HK-2 (cell line): ENCODE measurements at regions not wholly inside any gene's neighbourhood (a gene's known extent, or its start where the extent isn't known, plus 50 kb on each side); places are given as distances from the start of the nearest gene placed in this dataset.

Experiments
- DNase-seq: peaks from one replicate; pipeline ENCODE4 v3.0.0-alpha.2; 2018; ENCODE audit not compliant: unreplicated experiment

DNA sequence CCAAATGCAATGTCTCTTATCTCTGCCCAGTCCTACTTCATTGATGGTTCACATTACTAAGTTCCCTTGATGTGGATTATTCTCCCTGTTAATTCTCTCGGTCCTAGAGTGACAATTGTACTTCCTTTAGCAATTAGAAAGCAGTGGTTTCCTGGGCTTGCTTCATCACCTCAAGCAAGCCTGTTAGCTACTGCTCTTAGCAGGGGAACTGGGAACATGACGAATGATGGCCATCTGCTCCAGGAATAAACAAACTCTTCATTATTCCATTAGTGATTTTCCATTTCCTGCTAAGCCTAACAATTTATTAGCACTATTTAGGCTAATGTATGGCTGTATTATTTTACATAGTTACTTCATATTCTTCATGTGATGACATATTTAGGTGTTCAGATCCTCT, 331.8 kb downstream of the MTX2 start:
- DNase-seq, result no peak

DNA sequence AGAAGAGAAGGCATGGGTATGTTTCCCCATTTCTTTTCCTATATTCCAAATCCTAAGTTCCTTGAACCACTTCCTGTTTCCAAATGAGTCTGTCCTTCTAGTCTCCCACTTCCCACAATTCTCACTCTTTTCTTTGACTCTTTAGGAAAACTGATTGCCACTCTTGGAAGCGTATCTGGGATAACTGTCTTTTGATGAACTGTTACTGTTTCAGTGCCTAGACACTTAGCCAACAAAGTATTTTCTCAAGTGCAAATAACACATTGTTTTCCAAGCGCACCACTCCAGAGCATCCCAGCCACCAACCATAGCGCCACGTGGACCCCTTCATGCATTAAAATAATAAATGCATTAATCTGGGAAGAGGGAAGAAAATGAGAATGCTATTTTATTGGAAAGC, 342.8 kb downstream of the MTX2 start:
- DNase-seq, result no peak

DNA sequence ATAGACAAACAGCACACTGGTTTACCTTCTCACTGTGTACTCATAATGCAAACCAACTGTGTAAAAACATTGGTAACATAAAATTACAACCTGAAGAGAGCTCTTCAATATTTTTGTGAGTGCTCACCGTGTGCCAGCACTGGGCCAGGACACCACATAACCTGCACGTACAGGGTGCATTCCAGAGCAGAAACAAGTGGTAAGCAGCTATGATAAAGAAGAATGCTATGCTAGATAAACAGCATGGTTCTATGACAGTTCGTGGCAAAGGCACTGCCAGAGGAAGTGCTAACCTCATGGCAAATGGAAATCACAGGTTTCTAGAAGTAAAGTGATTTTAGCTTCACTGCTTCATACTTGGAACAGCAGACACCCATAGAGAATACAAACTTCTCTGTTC, 343.5 kb downstream of the MTX2 start:
- DNase-seq, result peak; percentile 31

DNA sequence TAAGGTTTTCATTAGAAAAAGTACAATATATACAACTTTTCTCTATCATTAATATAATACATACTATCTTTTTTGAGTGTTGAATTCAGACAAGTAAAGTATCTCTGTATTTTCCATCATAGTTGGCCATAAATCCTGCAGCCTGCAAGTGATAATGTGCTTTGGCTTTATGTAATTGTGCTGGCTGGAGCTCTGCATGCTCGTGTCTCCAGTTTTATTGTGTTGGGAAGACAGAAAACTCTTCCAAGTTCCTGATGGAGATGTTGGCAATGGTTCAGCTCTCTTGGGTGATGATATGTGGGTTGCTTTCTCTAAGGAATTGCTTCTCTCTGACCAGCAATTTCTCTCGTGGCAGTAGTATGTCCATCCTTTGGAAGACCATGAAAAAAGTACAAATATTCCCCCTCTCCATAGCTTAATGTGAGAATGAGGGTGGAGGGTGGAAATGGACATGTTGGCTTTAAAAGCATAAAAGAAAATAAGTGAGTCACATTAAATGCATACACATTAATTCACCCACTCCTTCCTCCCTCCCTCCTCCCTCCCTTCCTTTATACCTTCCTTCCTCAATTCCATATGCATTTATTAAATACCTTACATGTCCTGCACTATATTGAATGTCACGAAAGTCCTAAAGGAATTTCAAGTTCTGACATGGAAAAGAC, 344.2 kb downstream of the MTX2 start:
- no peak for DNase-seq

DNA sequence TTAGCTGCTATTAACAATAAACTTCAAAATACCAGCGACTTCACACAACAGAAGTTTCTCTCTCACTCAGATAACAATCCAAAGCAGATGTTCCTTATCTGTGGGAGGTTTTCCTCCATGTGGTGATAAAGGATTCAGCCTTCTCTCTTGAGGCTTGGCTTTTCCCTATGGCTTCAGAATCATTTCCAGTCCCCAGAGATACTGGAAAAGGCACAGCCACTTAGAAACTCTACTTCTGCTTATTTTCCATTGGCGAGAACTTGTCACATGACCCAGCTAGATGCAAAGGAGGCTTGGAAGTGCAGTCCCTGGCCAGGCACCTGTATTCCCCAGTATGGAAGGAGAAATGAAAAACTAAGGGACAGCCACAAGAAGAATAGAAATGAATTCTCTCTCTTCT, 344.8 kb downstream of the MTX2 start:
- no peak for DNase-seq

DNA sequence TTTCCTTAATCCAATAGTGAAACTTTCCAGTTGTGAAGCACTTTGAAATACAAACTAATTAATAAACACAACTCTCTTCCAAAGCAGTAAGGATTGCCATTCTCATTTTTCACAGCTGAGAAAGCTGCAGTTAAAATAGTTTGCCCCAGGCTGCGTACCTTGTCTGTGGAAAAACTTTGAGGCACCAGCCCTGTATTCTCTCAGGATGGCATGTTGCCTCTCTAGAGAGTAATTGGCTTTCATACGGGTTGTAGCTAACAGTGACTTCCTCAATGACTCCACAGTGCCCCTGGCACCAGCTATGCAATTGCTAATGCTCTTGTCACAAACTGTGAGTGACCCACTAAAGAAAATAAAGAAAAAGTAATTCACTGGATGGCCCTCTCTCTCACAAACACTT, 345.7 kb downstream of the MTX2 start:
- no peak for DNase-seq

DNA sequence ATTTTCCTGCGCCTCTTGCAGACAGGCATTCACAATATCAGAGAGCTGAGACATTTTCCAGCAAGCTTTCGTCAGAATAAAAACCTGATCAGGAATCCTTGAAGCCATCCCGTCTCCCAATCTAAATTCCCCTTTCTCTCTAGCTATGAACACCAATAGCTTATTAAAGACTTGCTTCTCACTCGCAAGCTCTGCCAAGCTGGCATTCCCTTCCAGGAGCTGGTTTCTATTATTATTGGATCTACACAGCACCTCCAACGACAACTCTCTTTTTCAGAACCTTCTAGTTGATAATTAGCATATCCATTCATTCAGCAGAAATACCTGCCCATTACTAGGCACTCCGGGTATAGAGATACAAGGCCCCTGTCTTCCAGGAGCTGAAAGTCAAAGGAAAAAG, 350.3 kb downstream of the MTX2 start:
- no peak for DNase-seq

DNA sequence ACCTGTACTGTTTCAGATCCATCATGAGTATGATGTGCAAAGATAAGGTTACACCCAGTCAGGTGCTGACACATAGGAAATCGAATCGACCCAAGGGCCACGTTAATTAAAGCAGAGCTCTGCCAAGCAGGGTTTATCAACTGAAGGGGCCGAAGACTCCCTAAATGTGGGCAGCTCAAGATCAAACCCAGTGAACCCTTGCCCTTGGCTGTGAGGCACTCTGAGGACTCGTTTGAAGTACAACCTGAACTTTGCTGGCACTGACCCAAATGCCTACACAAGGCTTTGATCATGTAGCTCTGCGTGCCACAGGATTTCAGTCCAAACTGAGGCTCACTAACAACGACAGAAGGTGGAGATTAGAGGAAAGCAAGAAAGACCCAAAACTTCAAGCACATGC, 352.1 kb downstream of the MTX2 start:
- no peak for DNase-seq

DNA sequence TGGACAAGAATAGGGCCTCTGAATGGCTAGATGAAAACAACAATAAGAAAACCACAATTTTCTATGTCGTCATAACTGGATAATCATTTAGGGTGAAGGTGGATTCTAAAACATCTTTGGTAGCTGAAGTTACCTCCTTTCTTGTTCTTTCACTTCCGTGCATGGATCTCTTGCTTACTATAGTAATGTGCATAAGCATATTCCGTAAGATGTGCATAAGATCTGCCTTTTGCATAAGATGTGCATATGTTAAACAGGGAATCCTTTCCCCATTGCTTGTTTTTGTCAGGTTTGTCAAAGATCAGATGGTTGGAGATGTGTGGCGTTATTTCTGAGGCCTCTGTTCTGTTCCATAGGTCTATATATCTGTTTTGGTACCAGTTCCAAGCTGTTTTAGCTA, 353.6 kb downstream of the MTX2 start:
- DNase-seq, result no peak

DNA sequence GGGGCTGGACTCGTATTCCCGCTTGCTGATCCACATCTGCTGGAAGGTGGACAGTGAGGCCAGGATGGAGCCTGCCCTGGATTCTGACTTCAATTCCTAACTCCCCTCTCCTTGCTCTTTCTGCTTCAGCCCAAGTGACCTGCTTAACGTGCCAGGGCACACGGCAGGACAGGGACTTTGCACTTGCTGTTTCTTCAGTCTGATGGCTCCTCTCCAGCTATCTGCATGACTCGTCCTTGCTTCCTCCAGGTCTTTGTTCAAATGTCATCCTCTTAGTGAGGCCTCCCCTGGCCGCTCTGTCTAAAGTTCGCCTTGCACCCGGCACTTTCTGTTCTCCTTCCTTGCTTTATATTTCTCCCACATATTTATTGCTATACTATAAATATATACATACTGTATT, 357.6 kb downstream of the MTX2 start:
- no peak for DNase-seq

DNA sequence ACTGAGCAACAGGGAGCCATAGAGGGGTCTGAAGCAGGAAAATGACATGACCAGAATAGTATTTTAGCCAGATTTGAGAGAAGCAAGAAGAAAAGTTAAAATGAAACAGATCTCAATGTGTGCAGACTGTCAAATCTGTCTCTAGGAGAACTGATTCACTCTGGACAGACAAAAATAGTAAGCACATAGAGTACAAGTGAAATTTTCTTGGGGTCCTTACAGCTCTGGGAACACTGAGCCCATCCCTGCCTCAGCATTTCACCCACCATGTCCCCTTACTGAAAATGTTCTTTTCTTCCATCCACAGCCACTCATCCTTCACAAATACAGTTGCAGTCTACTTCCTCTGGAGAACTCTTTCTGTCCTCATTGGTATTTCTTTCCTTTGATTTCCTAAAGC, 359.2 kb downstream of the MTX2 start:
- no peak for DNase-seq

DNA sequence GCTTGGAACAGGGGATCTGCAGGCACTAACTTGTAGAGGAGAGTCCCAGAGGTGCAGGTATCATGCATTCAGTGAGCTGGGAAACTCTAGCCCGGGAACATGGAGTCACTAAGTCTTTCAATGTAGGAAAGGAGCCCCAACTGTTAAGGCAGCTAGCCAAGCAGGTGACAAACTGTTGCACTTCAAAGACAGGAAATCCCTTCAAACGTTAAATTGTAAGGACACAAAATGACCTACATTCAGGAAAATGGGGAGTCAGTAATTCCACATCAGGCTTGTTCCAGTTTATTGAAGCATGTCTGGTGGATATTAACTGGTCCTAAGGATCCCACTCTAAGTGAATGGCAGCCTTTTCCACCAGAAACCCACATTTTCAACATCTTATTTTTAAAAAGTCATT, 364.5 kb downstream of the MTX2 start:
- no peak for DNase-seq

DNA sequence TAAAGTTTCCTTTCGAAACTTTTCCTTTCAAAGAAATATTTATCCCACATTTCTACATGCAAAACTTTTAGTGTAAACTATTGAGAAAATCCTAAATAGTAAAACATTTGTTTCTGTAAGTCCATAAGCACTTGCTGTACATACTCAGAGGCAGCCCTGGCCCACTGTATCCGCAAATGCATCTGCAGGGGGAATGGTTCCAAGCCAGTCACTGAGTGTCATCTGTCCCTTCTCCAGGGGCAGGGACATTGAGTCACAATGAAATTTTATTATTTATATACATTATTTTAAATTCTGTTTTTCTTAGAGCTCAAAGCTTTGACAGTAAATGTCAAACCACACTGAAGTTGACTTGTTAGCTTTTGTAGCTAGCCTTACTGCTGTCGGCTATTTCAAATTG, 367.2 kb downstream of the MTX2 start:
- no peak for DNase-seq

DNA sequence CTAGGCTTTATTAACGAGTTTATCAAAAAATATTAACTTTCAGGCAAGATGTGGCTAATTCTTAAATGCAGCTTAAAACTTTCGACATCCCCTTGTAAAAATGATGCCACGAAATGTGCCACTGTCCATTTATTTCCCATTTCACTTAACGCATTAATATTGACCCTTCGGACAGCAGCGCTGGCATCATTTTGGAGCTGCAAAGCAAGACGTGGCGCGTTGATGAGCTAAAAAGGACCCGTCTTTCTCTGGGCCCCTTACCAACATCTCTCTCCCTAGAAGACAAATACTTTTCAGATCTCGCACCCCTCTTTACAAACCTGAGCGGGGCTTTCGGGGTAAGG, 367.9 kb downstream of the MTX2 start:
- no peak for DNase-seq

DNA sequence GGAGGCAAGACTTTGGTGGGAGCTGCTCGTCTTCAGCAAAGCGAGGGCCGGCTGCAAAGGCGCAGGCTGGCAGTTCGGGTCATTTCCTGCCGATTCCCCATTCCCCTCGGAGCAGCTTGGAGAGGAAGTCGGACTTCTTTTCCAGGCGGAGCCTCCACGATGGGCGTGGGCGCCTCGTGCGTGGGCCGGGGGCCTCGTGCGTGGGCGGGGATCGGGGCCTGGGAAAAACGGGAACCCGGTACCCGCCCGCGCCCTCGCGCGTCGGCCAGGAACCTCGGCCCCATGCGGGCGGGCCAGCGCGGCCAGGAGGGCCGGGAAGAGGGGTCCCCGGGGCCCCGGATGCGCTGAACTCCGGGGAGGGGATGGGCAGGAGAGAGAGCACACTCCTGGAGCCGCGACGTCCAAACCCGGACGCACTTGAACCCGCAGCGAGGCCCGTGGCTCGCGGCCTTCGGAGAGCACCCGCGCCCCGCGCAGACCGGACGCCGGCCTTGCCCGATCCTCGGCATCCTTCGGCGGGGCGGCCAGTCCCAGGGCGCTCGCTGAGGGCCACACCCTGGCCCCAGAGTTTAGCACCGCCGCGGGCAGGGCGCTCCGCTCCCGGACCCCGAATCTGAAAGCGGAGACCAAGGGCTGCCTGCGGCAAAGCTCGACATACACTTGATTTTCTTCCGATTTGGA, 368.4 kb downstream of the MTX2 start:
- DNase-seq, result peak; percentile 77

DNA sequence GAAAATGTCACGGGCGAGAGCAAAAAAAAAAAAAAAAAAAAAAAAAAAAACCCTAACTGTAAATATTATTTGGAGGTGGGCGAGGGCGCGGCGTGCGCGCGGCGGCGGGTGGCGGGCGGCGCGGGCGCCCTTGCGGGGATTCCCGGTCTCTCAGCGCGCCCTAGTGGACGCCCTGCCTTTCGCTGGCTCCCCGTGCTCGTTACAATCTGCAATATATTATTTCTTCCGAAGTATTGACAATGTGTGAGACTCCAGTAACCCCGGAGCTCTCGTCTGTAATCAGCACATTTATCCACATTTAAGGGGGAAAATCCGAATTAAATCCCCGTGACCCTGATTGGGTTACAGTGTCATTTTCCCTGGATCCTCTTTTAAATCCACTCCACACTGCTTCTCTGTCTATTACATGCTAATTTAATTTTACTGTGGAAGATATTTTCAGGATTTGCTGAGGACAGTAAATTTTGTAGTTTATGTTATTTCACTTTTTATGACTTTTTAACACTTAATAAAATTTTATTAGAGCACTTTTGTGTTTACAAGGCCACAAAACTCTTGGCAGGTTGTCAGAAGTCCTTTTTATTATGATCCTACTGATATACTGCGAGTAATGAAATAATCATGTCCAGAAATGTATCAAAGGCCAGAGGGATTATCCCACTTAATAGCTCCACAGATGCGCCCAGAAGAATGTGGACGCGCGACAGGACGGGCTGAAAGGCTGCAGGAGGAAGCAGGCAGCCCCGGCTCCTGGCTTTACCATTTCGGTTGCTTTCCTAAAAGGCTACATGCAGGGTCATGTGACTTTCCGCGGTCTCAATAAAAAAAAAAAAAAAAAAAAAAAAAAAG, 369.1 kb downstream of the MTX2 start:
- peak; percentile 73 for DNase-seq

DNA sequence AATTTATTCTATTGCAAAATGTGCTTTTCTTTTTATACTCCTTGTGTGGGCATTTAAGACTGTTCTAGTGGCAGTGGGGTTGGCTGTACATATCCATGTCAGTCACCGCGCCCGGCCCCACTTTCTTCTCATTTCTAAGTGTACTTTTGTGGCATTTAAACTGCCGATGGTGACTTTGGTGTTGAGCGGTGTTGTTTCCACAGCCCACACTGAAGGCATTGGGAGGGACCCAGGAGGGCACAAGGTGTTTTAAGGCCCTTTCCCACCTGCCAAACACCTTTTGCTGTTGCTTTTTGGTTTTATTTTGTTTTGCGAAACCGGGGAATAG, 369.7 kb downstream of the MTX2 start:
- DNase-seq, result no peak

DNA sequence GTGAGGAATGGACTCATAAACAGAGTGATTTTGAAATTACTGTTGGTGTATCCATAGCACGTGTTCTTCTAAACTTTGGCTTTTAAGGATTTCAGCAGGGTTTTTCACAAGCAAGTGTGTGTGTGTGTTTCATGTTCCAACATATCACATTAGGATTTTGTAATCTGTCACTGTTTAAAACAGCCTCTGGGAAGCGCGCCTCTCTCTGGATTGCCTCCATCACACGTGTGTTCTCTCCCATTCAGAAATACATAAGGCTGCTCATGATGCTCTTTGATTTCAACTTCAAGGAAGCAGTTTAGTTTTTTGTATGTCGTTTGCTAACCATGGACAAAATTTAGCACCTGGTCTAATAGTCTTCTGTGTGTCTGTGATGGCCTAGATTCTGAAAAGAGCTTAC, 370.4 kb downstream of the MTX2 start:
- no peak for DNase-seq

DNA sequence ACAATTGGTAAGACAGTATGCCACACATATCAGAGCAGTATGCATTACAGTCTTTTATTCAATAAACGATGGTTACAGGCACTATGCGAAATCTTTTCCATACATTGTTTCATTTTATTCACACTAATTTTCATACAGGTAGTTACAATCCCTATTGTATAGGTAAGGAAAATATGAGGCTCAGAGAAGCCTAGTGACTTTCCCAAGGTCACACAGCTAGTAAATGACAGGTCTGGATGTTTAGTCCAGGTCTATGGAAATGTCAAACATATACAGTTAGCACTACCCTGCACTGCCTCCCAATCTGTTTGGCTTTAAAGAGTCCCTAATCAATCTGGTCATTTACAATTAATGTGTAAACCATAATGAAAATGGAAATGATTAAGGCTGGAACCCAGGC, 372.2 kb downstream of the MTX2 start:
- no peak for DNase-seq

DNA sequence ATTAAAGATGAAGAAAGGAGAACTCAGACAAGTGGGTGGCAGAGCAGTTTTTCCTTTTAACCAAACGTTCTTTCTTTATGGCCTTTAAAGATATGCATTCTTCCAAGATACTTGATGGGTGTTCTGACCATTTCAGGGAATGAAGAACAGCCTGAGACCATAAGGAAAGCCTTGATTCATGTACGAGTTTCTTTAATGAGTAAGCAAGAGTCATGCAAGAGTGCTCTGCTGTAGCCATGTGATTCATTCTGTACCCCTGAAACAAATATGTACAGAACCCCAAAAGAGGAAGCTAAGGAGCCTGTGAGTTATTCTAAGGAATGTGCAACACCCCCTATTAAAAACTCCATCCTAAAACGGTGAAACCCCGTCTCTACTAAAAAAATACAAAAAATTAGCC, 372.8 kb downstream of the MTX2 start:
- no peak for DNase-seq

DNA sequence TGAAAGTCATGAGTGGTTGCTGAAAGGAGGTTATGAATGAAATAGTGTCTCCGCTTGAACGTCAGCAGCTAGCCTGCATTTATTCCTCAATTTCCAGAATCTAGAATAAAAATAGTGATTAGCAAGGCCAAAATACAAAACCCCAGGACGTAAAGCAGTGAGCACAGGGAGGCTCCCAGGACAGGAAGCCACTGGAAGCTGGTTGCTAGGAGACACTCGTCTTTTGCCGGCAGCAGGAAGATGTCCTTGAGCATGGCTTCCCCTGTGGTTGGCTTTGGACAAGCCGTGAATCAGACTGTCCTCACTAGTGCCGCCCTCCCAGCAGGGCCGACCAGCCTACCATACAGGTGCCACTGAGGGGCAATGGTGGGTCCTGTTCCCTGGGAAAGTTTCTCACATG, 374.4 kb downstream of the MTX2 start:
- no peak for DNase-seq

DNA sequence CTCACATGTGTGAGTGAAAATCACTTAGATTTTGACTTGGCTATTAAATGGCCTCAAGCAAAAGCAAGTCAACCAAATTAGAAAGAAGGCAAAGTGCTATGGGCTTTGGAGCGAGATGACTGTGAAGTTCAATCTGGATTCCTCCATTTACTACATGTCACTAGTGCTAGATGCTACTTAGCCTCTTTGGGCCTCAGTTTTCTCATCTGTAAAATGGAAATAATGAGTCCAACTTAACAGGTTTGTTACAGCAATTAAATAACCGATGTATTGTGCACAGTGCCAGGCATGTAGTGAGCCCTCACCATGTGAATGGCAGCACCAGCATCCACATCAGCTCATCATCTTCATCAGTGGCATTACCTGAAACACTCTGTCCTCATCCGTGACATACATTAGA, 376.3 kb downstream of the MTX2 start:
- DNase-seq, result no peak

DNA sequence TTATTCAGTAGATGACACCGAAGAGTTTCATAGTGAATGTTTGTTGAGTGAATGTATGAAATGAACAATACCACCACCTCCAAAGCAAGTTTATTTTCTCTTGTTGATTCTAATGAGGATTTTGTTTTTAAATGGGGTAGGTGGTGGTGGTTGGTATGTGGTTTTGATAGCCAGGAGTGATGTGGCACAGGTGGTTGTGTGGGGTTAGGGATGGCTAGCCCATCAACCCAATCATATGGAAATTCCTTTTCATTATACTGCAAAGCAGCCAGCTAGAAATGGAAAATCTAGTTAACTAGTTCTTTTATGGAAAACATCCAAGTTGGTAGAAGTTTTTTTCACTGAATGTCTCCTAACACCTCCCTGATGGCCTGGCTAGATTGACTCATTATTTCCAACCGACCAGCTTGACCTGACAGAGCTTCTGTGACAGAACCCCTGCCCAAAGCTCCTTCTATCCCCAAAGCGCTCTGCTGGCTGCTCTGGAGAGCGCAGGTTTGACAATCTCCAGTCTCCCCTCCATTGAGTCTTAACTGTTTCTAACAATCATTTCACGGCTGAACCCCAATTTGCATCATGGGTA, 376.9 kb downstream of the MTX2 start:
- no peak for DNase-seq
